Transverse colon (tissue), 3 donors: ENCODE measurements at regions not wholly inside any gene's neighbourhood (a gene's known extent, or its start where the extent isn't known, plus 50 kb on each side); places are given as distances from the start of the nearest gene placed in this dataset.

Source experiments
- EP300 ChIP-seq: sonication (generic); formaldehyde crosslinking; IDR thresholded peaks from one replicate; pipeline ENCODE4 v1.6.1; 2017; ENCODE audit warnings: antibody characterized with exemption, low read depth
- TF ChIP-seq, protein P1 (sequence below), 5 experiments: fragments of 200-600 bp in 3 of 5; fragments of 450-650 bp in 2 of 5; sonication (generic) in 3 of 5; IDR thresholded peaks; 1 replicate in 2 of 5; 2 replicates in 3 of 5; pipeline ENCODE4 v1.5.1; 2016 to 2017; ENCODE audit warnings: antibody characterized with exemption in 5 of 5, inconsistent platforms in 3 of 5, mild to moderate bottlenecking in 2 of 5, moderate library complexity in 1 of 5

DNA sequence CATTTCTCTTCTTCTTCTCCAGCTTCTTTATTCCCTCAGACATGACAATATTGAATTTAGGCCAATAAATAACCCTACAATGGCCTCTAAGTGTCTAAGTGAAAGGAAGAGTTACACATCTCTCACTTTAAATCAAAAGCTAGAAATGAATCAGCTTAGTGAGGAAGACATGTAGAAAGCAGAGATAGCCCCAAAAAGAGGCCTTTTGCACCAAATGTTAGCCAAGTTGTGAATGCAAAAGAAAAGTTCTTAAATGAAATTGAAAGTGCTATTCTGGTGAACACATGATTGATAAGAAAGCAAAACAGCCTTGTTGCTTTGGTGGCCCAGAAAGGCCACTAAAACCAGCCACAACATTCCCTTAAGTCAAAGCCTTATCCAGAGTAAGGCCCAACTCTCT is 146.2 kb upstream of the HHIP start:
- TF ChIP-seq, protein P1, sequence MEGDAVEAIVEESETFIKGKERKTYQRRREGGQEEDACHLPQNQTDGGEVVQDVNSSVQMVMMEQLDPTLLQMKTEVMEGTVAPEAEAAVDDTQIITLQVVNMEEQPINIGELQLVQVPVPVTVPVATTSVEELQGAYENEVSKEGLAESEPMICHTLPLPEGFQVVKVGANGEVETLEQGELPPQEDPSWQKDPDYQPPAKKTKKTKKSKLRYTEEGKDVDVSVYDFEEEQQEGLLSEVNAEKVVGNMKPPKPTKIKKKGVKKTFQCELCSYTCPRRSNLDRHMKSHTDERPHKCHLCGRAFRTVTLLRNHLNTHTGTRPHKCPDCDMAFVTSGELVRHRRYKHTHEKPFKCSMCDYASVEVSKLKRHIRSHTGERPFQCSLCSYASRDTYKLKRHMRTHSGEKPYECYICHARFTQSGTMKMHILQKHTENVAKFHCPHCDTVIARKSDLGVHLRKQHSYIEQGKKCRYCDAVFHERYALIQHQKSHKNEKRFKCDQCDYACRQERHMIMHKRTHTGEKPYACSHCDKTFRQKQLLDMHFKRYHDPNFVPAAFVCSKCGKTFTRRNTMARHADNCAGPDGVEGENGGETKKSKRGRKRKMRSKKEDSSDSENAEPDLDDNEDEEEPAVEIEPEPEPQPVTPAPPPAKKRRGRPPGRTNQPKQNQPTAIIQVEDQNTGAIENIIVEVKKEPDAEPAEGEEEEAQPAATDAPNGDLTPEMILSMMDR (IDR thresholded peaks at IDR 0.05): no peak
- no peak for TF ChIP-seq EP300
